Endothelial cell (in vitro differentiated cells): ENCODE measurements at regions not wholly inside any gene's neighbourhood (a gene's known extent, or its start where the extent isn't known, plus 50 kb on each side); places are given as distances from the start of the nearest gene placed in this dataset.

Experiments used
- DNase-seq: peaks from one replicate; pipeline ENCODE4 v3.0.0; 2021; ENCODE audit warnings: low spot score
- H3K27ac Mint-ChIP-seq: one replicate; pipeline ENCODE4 v1.8.0; 2021; ENCODE audit warnings: mixed read lengths, inconsistent platforms; ENCODE audit not compliant: unreplicated experiment
- H3K27me3 Mint-ChIP-seq: one replicate; pipeline ENCODE4 v1.8.0; 2021; ENCODE audit warnings: mild to moderate bottlenecking, moderate library complexity, mixed read lengths, inconsistent platforms; ENCODE audit not compliant: unreplicated experiment
- H3K36me3 Mint-ChIP-seq: one replicate; pipeline ENCODE4 v1.8.0; 2021; ENCODE audit warnings: mild to moderate bottlenecking, low read depth, mixed read lengths, inconsistent platforms; ENCODE audit not compliant: unreplicated experiment
- H3K4me1 Mint-ChIP-seq: one replicate; pipeline ENCODE4 v1.8.0; 2021; ENCODE audit warnings: mild to moderate bottlenecking, mixed read lengths, inconsistent platforms; ENCODE audit not compliant: unreplicated experiment
- H3K4me3 Mint-ChIP-seq: one replicate; pipeline ENCODE4 v1.8.0; 2021; ENCODE audit warnings: mild to moderate bottlenecking, mixed read lengths, inconsistent platforms; ENCODE audit not compliant: unreplicated experiment
- H3K9me3 Mint-ChIP-seq: one replicate; pipeline ENCODE4 v1.8.0; 2021; ENCODE audit warnings: mixed read lengths, inconsistent platforms; ENCODE audit not compliant: unreplicated experiment
- CTCF ChIP-seq: fragments of 200-600 bp; sonication (generic); IDR thresholded peaks from one replicate; pipeline ENCODE4 v1.5.0; 2021; ENCODE audit warnings: antibody characterized with exemption; ENCODE audit not compliant: unreplicated experiment

- Mint-ChIP-seq H3K36me3 (peaks cover 4% of the 10 kb centered on the region), H3K4me1 (no peaks in the 10 kb centered on the region), H3K9me3 (no peaks in the 10 kb centered on the region), H3K27ac (no peak overlapping the region), H3K27me3 (peaks cover 2% of the 10 kb centered on the region), H3K4me3 (no peak overlapping the region)
- DNase-seq, result no peak
- TF ChIP-seq CTCF, result no peak
Measured at GRCh38 chr7:50863053-50863452, 80.4 kb upstream of the GRB10 start.

- Mint-ChIP-seq H3K4me1 (no peaks in the 10 kb centered on the region), H3K36me3 (peaks cover 4% of the 10 kb centered on the region), H3K27me3 (peaks cover 2% of the 10 kb centered on the region), H3K4me3 (no peak overlapping the region), H3K27ac (no peak overlapping the region), H3K9me3 (no peaks in the 10 kb centered on the region)
- TF ChIP-seq CTCF, result no peak
- no peak for DNase-seq
Measured at GRCh38 chr7:50862302-50862701, 79.6 kb upstream of the GRB10 start.

- peaks cover 2% of the 10 kb centered on the region for H3K27me3 Mint-ChIP-seq
- DNase-seq, result no peak
- no peak for TF ChIP-seq CTCF
- H3K27ac Mint-ChIP-seq, result no peak overlapping the region
- no peak overlapping the region for H3K4me3 Mint-ChIP-seq
- no peaks in the 10 kb centered on the region for H3K4me1 Mint-ChIP-seq
- no peaks in the 10 kb centered on the region for H3K9me3 Mint-ChIP-seq
- H3K36me3 Mint-ChIP-seq, result peaks cover 4% of the 10 kb centered on the region
Measured at GRCh38 chr7:50860598-50860997, 77.9 kb upstream of the GRB10 start.

GRCh38 chr7:50860174-50860573 lies 77.5 kb upstream of the GRB10 start:
- TF ChIP-seq CTCF, result no peak
- DNase-seq, result no peak
- peaks cover 2% of the 10 kb centered on the region for H3K27me3 Mint-ChIP-seq
- H3K4me3 Mint-ChIP-seq, result no peak overlapping the region
- no peak overlapping the region for H3K27ac Mint-ChIP-seq
- H3K36me3 Mint-ChIP-seq, result peaks cover 4% of the 10 kb centered on the region
- no peaks in the 10 kb centered on the region for H3K9me3 Mint-ChIP-seq
- no peaks in the 10 kb centered on the region for H3K4me1 Mint-ChIP-seq

GRCh38 chr7:50858528-50859245 lies 76.0 kb upstream of the GRB10 start:
- H3K27ac Mint-ChIP-seq, result no peak overlapping the region
- no peak for DNase-seq

More at GRCh38 chr7:50858528-50859245, 76.0 kb upstream of the GRB10 start:
- Mint-ChIP-seq H3K27me3 (peaks cover 2% of the 10 kb centered on the region), H3K4me3 (no peak overlapping the region), H3K36me3 (peaks cover 4% of the 10 kb centered on the region), H3K9me3 (no peaks in the 10 kb centered on the region), H3K4me1 (no peaks in the 10 kb centered on the region)
- no peak for TF ChIP-seq CTCF
